Fibroblast of skin of back (primary cell): ENCODE measurements at regions not wholly inside any gene's neighbourhood (a gene's known extent, or its start where the extent isn't known, plus 50 kb on each side); places are given as distances from the start of the nearest gene placed in this dataset.
"Not testable (repeated sequence)": the region's sequence is repeated elsewhere in the genome, so short reads cannot be mapped to it uniquely, and the experiment has no call there.

Experiments used
- DNase-seq: peaks from one replicate; pipeline ENCODE4 v3.0.0-alpha.2; 2013

DNA sequence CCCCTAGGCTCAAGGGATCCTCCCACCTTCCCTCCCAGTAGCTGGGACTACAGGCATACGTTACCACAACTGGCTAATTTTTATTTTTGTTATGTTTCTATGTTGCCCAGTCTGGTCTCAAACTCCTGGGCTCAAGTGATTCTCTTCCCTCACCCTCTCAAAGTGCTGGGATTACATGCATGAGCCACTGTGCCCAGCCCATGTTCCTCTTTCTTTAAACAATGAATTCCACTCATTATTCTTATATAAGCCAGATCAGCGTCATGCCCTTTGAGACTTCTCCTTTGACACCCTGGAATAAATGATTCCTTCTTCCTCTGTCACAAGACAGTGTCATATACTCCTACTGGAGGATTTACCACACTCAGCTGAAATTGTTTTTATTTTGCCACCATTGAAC is 519.9 kb upstream of the SPRY2 start:
- no peak for DNase-seq

GRCh38 chr13:80858131-80858530 is 517.2 kb upstream of the SPRY2 start:
- DNase-seq = no peak

- DNase-seq = no peak
These were observed 516.4 kb upstream of the SPRY2 start for GRCh38 chr13:80857321-80857720.

- DNase-seq = no peak
These were observed 509.8 kb upstream of the SPRY2 start for GRCh38 chr13:80850771-80851170.

GRCh38 chr13:80844164-80844563 is 503.2 kb upstream of the SPRY2 start:
- no peak for DNase-seq

DNA sequence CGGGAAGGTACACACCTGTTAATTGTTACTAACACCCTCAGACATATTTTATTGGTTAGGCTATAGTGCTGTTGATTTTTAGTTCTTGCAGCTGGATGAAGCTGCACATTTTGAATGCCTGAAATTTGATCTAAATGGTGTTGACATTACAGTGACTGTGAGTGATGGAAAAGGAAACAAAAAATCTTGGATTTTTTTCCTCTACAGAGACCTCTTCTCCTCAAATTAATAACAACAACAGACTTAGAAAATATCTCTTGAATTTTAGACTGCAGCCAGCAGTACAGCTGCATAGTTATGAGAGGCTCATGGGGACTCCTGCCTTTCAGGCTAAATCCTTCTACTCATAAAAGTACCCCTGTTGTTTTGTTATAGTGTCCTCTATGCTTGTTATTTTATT is 500.5 kb upstream of the SPRY2 start:
- no peak for DNase-seq

GRCh38 chr13:80840316-80840976 is 499.5 kb upstream of the SPRY2 start:
- DNase-seq = peak; percentile 41

- no peak for DNase-seq
These were observed 495.0 kb upstream of the SPRY2 start for GRCh38 chr13:80835902-80836301.

DNA sequence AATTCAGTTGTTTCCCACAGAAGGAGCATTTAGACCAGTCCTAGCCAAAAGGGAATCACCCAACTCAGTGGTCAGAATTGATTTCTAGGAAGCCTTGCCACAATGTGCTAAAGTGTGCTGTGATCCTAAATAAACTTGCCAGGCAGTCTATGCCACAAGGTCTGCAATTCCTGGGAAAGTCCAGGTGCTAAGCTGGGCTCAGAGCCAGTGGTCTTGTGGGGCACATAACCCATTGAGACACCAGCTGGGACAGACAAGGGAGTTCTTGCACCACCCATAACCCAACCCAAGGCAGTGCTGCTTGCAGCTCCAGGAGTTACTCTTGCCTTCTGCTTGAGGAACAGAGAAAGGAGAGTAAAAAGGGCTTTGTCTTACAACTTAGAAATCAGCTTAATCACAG is 489.5 kb upstream of the SPRY2 start:
- DNase-seq = no peak

DNA sequence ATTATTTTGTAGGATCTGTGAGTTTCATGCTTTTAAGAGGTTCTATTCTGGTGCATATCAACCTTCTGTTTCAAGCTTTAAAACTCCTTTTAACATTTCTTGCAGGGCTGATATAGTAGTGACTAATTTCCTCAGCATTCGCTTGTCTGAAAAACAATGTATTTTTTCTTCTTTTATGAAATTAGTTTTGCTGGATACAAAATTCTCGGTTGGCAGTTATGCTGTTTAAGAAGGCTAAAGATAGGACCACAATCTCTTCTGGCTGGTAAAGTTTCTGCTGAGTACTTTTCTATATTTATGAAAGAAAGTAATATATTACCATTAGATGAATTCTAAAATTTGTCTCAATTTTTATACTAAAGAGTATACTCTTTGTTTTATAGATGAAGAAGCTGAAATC is 487.8 kb upstream of the SPRY2 start:
- DNase-seq = no peak

GRCh38 chr13:80825276-80825675 is 484.4 kb upstream of the SPRY2 start:
- no peak for DNase-seq

DNA sequence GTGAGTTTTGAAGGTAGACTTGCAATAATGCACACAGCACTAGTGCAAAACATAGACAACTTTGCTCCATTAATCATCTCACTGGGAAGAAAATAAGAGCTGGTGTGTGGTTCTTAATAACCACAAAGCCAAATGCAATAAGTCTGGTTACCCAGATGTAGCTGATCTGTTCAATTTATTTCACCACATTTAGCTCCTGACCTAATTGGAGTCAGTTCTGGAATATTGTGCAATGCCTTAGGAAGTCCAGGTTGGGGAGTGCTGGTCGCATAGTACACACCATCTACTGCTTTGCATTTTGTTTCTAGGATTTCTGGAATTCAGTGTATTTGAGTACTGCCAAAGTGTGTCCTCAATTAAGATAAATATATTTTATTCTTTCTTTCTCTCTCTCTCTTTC is 483.3 kb upstream of the SPRY2 start:
- DNase-seq = no peak

DNA sequence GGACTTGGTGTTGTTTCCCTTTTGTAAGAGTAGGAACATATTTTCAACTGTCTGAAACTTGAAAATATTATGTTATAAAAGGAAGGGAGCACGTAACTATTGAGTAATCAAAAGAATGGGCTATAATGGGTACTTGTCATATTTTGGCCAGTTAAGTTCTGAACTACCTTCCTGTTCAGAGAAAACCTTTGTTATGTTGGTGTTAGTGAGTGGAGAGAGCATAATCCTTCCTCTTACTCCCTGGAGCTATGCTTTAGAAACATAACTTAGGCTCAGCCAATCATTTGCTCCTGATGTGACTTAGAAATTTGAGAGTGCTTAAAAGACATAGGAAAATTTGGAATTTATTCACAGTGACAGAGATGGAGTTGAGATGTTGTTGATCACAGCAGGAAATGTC is 482.5 kb upstream of the SPRY2 start:
- no peak for DNase-seq

DNA sequence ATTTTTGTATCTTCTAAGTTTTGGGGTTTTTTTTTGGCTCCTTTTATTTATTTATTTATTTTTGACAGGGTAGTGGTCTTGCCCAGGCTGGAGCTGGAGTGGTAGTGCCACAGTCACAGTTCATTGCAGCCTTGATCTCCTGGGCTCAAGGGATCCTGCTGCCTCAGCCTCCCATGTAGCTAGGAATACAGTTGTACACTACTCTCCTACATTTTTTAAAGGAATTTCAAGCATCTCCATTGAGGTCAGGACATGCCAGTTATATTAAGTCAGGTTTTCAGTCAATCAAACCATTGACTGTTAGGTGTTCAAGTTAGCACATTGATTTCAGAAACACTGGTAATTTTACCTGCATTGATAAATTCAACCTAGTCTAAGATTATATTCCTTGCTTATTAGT is 480.5 kb upstream of the SPRY2 start:
- DNase-seq = no peak

DNA sequence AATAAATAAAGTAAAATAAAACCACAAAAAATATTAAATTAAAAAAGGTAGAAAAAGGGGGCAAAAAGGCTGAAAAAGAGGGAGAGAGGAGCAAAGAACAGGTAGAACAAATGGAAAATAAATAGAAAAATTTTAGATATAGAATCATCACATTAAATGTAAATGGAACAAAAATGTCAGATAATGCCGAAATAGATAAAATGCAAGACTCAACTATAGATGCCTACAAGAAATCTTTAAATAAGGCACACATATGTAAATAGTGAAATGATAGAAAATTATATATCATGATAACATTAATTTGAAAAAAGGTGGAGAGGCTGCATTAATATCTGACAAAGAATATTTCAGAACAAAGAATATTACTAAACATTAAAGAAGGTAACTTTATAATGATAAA is 477.1 kb upstream of the SPRY2 start:
- DNase-seq = no peak

DNA sequence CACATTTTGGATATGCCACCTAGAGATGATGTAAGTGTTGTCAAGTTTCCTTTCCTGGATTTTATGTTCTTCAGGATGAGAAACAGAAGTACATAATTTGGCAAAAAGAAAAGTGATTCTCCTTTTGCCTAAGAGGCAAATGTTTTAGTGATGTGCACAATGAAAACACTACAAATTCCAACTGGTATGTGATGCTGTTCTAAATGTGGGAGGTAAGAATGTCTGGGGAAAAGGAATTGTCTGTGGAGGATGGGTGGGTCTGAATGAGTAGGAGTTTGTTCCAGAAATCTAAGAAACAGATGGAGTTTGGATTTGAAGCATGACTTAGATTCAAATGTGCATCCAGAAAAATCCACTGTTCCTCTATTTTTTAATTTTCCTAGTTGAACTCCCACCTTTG is 473.6 kb upstream of the SPRY2 start:
- peak; percentile 38 for DNase-seq

- DNase-seq = not testable (repeated sequence)
These were observed 469.4 kb upstream of the SPRY2 start for GRCh38 chr13:80810294-80810693.

DNA sequence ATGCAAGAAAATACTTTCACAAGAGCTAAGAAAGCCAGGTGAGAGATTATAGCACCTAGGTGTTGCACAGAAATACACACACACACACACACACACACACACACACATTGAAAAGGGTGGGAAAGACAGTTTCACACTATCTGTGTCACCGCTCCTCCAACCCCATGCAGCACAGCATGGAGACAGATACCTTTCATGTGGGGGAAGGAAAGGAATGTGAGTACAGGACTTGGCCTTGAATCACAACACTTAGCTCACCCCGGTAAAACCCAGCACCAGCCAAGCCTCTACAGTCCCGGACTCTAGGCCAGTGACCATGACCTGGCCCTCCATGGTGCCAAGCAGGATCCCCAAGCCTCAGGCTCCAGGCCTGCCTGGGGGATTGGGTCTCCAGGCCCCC is 462.0 kb upstream of the SPRY2 start:
- no peak for DNase-seq

- no peak for DNase-seq
These were observed 457.7 kb upstream of the SPRY2 start for GRCh38 chr13:80798576-80799133.

DNA sequence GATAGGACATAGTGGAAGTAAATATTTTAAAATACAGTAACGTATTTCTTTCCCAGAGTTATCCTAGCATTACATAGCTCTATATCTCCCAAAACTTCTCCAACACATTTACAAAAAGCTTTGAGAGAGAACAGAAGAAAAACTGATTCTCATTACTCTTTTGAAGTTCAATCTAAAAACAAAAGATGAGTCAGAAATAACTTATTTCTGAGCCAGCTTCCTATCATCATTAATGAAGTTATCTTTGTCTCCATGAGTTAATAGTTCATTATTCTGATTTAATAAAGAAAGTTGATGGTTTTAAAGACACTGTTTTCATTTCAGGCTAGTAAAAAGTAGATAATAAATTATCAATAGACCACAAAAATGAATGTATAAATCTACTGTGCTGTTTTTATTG is 446.7 kb upstream of the SPRY2 start:
- no peak for DNase-seq

DNA sequence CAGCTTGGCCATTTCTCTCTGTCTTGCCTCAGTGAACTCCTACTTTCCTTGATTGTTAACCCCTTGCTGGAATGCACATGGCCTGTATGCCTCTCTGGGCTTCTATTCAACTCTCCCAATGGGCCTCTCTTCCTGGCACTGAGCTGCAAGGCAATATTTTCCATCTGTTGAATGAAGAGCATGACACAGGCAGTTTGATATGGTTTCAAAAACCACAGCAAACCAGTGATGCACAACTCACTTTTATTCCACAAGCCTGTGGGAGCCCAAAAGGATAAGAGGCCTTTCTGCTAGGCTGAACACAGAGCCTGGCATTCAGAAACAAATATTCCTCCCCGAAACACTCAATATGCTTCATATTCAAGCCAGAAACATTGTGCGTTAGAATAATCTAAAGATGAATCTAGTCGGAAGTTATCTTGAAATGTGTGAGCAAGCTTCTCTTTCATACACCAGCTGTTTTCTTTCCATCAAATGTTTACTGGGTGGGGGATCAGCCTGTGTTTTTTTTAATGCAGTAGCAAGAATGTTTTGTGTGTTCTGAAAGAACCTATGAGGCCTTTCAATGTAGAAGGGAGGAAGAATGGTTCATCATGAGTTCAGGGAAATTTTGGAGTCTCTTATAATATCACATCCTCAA is 443.1 kb upstream of the SPRY2 start:
- no peak for DNase-seq

GRCh38 chr13:80782441-80782840 is 441.5 kb upstream of the SPRY2 start:
- no peak for DNase-seq

- no peak for DNase-seq
These were observed 437.4 kb upstream of the SPRY2 start for GRCh38 chr13:80778297-80778696.

DNA sequence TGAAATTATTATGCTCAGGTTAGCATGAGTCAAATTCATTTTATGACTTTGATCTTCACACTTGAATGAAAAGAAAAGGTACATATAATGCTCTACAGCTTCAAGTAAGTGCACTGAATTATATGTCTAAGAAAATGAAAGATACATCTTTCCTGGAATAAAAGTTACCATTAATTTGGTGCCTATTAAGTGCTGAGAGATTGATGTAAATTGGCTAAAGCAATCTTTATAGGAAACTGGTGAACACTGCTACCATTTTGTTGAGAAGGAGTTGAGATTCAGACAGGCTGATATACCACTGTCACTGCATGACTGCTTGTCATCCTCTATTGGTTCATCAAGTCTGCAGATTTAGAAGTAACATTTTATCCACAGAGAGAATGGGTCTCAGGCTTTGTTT is 416.8 kb upstream of the SPRY2 start:
- DNase-seq = no peak

DNA sequence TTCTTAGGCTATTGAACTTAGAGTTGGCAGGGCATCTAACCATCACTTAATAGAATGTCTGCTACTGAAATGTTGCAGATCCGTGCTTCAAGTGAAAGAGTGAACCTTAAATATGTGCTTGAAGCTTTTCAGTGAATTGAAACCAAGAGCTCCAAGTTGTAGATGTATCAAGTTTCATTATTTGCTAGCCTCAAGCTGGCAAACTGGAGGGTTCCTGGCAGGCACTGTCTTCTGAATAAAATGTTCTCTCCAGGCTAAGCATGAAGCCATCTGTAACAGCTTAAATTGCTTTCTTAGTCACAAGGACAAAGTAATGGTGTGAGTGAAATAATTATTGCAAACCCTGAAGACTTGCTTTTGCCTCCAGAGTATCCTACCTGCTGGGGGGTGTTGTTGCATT is 415.0 kb upstream of the SPRY2 start:
- no peak for DNase-seq
